KMS-11 (cell line): ENCODE measurements at regions not wholly inside any gene's neighbourhood (a gene's known extent, or its start where the extent isn't known, plus 50 kb on each side); places are given as distances from the start of the nearest gene placed in this dataset.

Experiments used
- H2AFZ ChIP-seq: fragments of 200-600 bp; sonication (generic); 2 replicates; pipeline ENCODE4 v1.6.1; 2016; ENCODE audit warnings: antibody characterized with exemption, mixed run types, low read depth
- H3K27ac ChIP-seq: fragments of 200-600 bp; sonication (generic); 2 replicates; pipeline ENCODE4 v1.6.1; 2016; ENCODE audit warnings: mild to moderate bottlenecking, mixed run types
- H3K27me3 ChIP-seq: fragments of 200-600 bp; sonication (generic); 2 replicates; pipeline ENCODE4 v1.6.1; 2017; ENCODE audit warnings: mild to moderate bottlenecking, low read depth, mixed run types, moderate library complexity; ENCODE audit not compliant: insufficient read depth
- H3K36me3 ChIP-seq: fragments of 200-600 bp; sonication (generic); 2 replicates; pipeline ENCODE4 v1.6.1; 2017; ENCODE audit warnings: mild to moderate bottlenecking, mixed run types; ENCODE audit not compliant: insufficient read depth
- H3K4me1 ChIP-seq: fragments of 200-600 bp; sonication (generic); 2 replicates; pipeline ENCODE4 v1.6.1; 2016; ENCODE audit warnings: mild to moderate bottlenecking, low read depth, mixed run types; ENCODE audit not compliant: poor library complexity, severe bottlenecking
- H3K4me2 ChIP-seq: fragments of 200-600 bp; sonication (generic); 2 replicates; pipeline ENCODE4 v1.7.0; 2016; ENCODE audit warnings: mild to moderate bottlenecking, mixed run types
- H3K4me3 ChIP-seq: fragments of 200-600 bp; sonication (generic); IDR thresholded peaks from 2 replicates; pipeline ENCODE4 v1.6.1; 2017; ENCODE audit warnings: low read depth, low read length, mixed read lengths; ENCODE audit not compliant: insufficient read depth
- H3K79me2 ChIP-seq: fragments of 200-600 bp; sonication (generic); 2 replicates; pipeline ENCODE4 v1.6.1; 2016; ENCODE audit warnings: low read depth, mixed run types; ENCODE audit not compliant: insufficient read depth
- H3K9ac ChIP-seq: fragments of 200-600 bp; sonication (generic); 2 replicates; pipeline ENCODE4 v1.6.1; 2016; ENCODE audit warnings: mild to moderate bottlenecking, mixed run types
- H4K20me1 ChIP-seq: fragments of 200-600 bp; sonication (generic); 2 replicates; pipeline ENCODE4 v1.6.1; 2016; ENCODE audit warnings: mild to moderate bottlenecking, mixed run types; ENCODE audit not compliant: insufficient read depth
- TF ChIP-seq, protein P1 (sequence below): fragments of 200-600 bp; sonication (generic); conservative IDR thresholded peaks from 2 replicates; pipeline ENCODE4 v1.6.1; 2017; ENCODE audit warnings: low read depth, mild to moderate bottlenecking, antibody characterized with exemption, low read length, moderate library complexity, mixed read lengths

GRCh38 chr5:130286971-130287370 is 382.7 kb downstream of the CHSY3 start:
- no peak overlapping the region for H2AFZ ChIP-seq
- H3K79me2 ChIP-seq, result no peaks in the 10 kb centered on the region
- H3K4me3 ChIP-seq, result no peak overlapping the region
- H3K4me1 ChIP-seq, result no peaks in the 10 kb centered on the region
- H3K4me2 ChIP-seq, result no peak overlapping the region
- TF ChIP-seq, protein P1, sequence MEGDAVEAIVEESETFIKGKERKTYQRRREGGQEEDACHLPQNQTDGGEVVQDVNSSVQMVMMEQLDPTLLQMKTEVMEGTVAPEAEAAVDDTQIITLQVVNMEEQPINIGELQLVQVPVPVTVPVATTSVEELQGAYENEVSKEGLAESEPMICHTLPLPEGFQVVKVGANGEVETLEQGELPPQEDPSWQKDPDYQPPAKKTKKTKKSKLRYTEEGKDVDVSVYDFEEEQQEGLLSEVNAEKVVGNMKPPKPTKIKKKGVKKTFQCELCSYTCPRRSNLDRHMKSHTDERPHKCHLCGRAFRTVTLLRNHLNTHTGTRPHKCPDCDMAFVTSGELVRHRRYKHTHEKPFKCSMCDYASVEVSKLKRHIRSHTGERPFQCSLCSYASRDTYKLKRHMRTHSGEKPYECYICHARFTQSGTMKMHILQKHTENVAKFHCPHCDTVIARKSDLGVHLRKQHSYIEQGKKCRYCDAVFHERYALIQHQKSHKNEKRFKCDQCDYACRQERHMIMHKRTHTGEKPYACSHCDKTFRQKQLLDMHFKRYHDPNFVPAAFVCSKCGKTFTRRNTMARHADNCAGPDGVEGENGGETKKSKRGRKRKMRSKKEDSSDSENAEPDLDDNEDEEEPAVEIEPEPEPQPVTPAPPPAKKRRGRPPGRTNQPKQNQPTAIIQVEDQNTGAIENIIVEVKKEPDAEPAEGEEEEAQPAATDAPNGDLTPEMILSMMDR, result no peak
- no peaks in the 10 kb centered on the region for H4K20me1 ChIP-seq
- no peak overlapping the region for H3K27ac ChIP-seq
- H3K9ac ChIP-seq, result no peak overlapping the region
- no peaks in the 10 kb centered on the region for H3K27me3 ChIP-seq
- H3K36me3 ChIP-seq, result no peaks in the 10 kb centered on the region

DNA sequence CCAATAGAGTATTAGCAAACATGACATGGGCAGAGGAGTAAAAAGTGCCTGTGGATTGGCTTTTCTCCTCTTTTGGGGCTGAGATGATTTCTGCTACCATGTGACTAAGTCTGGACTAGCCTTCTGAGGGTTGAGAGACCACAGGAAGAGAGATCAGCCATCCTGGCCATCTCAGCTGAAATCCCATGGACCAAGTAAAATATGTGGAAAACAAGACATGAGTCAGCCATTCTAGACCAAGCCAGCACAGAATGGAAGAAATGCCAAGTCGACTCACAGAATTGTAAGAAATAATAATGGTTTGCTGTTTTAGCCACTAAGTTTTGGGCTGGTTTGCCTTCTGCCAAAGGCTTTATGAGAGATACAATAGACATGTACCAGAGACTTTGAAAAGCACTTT is 377.8 kb downstream of the CHSY3 start:
- TF ChIP-seq, protein P1, result no peak
- no peak overlapping the region for H3K27ac ChIP-seq
- no peaks in the 10 kb centered on the region for H3K27me3 ChIP-seq
- H3K36me3 ChIP-seq, result no peaks in the 10 kb centered on the region
- H3K4me2 ChIP-seq, result no peak overlapping the region
- H2AFZ ChIP-seq, result no peak overlapping the region
- no peaks in the 10 kb centered on the region for H4K20me1 ChIP-seq
- no peak overlapping the region for H3K9ac ChIP-seq
- no peaks in the 10 kb centered on the region for H3K4me1 ChIP-seq
- no peaks in the 10 kb centered on the region for H3K79me2 ChIP-seq
- no peak overlapping the region for H3K4me3 ChIP-seq

- Histone ChIP-seq H3K36me3 (no peaks in the 10 kb centered on the region), H3K27me3 (no peaks in the 10 kb centered on the region), H4K20me1 (no peaks in the 10 kb centered on the region), H2AFZ (no peak overlapping the region), H3K4me3 (no peak overlapping the region), H3K79me2 (no peaks in the 10 kb centered on the region), H3K27ac (no peak overlapping the region), H3K9ac (no peak overlapping the region), H3K4me2 (no peak overlapping the region), H3K4me1 (no peaks in the 10 kb centered on the region)
- TF ChIP-seq, protein P1, result no peak
Measured at GRCh38 chr5:130280528-130281217, 376.4 kb downstream of the CHSY3 start.

GRCh38 chr5:130279386-130279785 is 375.1 kb downstream of the CHSY3 start:
- H3K4me3 ChIP-seq, result no peak overlapping the region
- no peaks in the 10 kb centered on the region for H3K4me1 ChIP-seq
- H3K27ac ChIP-seq, result no peak overlapping the region
- no peaks in the 10 kb centered on the region for H3K36me3 ChIP-seq
- no peak overlapping the region for H2AFZ ChIP-seq
- no peaks in the 10 kb centered on the region for H4K20me1 ChIP-seq
- no peak overlapping the region for H3K4me2 ChIP-seq
- TF ChIP-seq, protein P1, result no peak
- no peaks in the 10 kb centered on the region for H3K79me2 ChIP-seq
- H3K27me3 ChIP-seq, result no peaks in the 10 kb centered on the region
- H3K9ac ChIP-seq, result no peak overlapping the region
